ENCODE measurements at regions not wholly inside any gene's neighbourhood (a gene's known extent, or its start where the extent isn't known, plus 50 kb on each side); places are given as distances from the start of the nearest gene placed in this dataset.
"Not testable (repeated sequence)": the region's sequence is repeated elsewhere in the genome, so short reads cannot be mapped to it uniquely, and the experiment has no call there.

GRCh38 chr7:79531905-79532664 is 78.6 kb upstream of the MAGI2 start:
- no peak for DNase-seq

GRCh38 chr7:79531116-79531515 is 77.6 kb upstream of the MAGI2 start:
- DNase-seq = no peak

- DNase-seq = no peak
Observed at GRCh38 chr7:79529881-79530235, 76.4 kb upstream of the MAGI2 start.

GRCh38 chr7:79529214-79529880 is 75.9 kb upstream of the MAGI2 start:
- DNase-seq = no peak

GRCh38 chr7:79528421-79528820 is 75.0 kb upstream of the MAGI2 start:
- no peak for DNase-seq

GRCh38 chr7:79524048-79524447 is 70.6 kb upstream of the MAGI2 start:
- no peak for DNase-seq

- no peak for DNase-seq
Observed at GRCh38 chr7:79523436-79523835, 70.0 kb upstream of the MAGI2 start.

- DNase-seq = no peak
Observed at GRCh38 chr7:79520543-79520942, 67.1 kb upstream of the MAGI2 start.

- no peak for DNase-seq
Observed at GRCh38 chr7:79515358-79515757, 61.9 kb upstream of the MAGI2 start.

- no peak for DNase-seq
Observed at GRCh38 chr7:79513261-79513660, 59.8 kb upstream of the MAGI2 start.

- DNase-seq = no peak
Observed at GRCh38 chr7:79512261-79512660, 58.8 kb upstream of the MAGI2 start.

- DNase-seq = not testable (repeated sequence)
Observed at GRCh38 chr7:79511056-79511455, 57.6 kb upstream of the MAGI2 start.

GRCh38 chr7:79507131-79507530 is 53.7 kb upstream of the MAGI2 start:
- no peak for DNase-seq

GRCh38 chr7:79506481-79506880 is 53.0 kb upstream of the MAGI2 start:
- no peak for DNase-seq

GRCh38 chr7:79504607-79505389 is 51.3 kb upstream of the MAGI2 start:
- no peak for DNase-seq

All from MV-4-11 (cell line).